ENCODE measurements at regions not wholly inside any gene's neighbourhood (a gene's known extent, or its start where the extent isn't known, plus 50 kb on each side); places are given as distances from the start of the nearest gene placed in this dataset.

DNA sequence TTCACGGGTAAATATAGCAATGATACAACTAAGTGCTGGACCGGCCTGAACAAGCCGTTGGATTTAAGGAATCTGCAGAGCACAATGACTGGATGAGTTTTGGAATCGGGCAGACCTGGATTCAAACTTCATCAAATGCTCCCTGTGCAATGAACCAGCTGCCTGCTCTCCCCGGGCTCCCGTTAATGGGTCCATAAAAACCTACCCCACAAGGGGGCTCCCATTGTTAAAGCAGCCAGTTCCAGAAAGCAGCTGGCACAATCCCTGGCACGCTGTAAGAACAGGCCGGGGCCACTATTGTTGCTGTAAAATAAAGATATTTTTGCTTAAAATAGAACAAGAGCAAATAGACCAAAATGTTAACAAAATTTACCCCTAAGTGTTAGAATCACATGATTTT lies 131.9 kb downstream of the C16orf95 start:
- TF ChIP-seq, protein P1, sequence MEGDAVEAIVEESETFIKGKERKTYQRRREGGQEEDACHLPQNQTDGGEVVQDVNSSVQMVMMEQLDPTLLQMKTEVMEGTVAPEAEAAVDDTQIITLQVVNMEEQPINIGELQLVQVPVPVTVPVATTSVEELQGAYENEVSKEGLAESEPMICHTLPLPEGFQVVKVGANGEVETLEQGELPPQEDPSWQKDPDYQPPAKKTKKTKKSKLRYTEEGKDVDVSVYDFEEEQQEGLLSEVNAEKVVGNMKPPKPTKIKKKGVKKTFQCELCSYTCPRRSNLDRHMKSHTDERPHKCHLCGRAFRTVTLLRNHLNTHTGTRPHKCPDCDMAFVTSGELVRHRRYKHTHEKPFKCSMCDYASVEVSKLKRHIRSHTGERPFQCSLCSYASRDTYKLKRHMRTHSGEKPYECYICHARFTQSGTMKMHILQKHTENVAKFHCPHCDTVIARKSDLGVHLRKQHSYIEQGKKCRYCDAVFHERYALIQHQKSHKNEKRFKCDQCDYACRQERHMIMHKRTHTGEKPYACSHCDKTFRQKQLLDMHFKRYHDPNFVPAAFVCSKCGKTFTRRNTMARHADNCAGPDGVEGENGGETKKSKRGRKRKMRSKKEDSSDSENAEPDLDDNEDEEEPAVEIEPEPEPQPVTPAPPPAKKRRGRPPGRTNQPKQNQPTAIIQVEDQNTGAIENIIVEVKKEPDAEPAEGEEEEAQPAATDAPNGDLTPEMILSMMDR (conservative IDR thresholded peaks at IDR 0.05; ENCODE audit: low read depth, low read length) = peak; percentile 34

DNA sequence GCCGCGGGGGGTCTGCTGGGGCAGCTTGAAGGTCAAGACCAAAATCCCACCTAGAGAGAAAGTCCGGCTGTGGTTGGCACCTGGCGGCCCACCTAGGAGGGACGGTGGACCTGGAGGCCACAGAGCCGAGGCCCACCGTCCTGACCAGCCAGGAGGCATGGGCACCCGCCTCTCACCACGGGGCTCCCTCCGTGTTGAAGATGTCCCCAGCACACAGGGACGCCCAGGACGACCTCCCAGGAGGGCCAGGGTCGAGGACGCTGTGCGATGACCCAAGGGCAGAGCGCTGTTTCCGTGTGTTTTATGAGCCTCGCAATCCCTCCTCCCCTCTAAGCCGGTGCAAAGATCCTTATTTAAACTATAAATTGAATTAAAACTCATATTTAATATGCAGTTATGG lies 131.2 kb downstream of the C16orf95 start:
- TF ChIP-seq, protein P1 (conservative IDR thresholded peaks at IDR 0.05; ENCODE audit: low read depth, low read length) = no peak
- no peak for DNase-seq (ENCODE audit: low read depth)
- H3K4me3 ChIP-seq (ENCODE audit: low read depth, low read length) = no peak overlapping the region

More for the DNA sequence above, 131.9 kb downstream of the C16orf95 start:
- no peak for DNase-seq (ENCODE audit: low read depth)
- no peak overlapping the region for H3K4me3 ChIP-seq (ENCODE audit: low read depth, low read length)

DNA sequence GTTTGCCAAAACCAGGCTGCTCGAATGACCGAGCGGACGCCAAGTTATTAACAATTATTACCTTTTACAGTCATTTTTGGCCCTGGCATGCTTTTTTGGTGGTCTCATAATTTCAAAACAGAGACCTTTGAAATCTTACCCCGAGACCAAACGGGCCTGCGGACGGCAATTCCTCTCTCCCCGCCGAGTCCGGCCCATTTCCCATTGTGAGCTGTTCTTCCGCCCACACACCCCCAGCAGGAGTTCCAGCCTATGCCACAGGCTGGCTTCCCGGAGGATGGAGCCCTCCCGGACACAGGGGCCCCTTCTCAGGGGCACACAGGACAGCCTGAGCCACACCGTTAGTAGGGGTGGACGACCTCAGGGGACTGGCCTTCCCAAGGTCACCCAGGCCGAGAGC lies 130.7 kb downstream of the C16orf95 start:
- TF ChIP-seq, protein P1 (conservative IDR thresholded peaks at IDR 0.05; ENCODE audit: low read depth, low read length) = no peak
- peak; percentile 61 for DNase-seq (ENCODE audit: low read depth)
- no peak overlapping the region for H3K4me3 ChIP-seq (ENCODE audit: low read depth, low read length)

- DNase-seq (ENCODE audit: low read depth) = no peak
- TF ChIP-seq, protein P1 (conservative IDR thresholded peaks at IDR 0.05; ENCODE audit: low read depth, low read length) = no peak
- no peak overlapping the region for H3K4me3 ChIP-seq (ENCODE audit: low read depth, low read length)
Measured at GRCh38 chr16:87186876-87187533, 130.2 kb downstream of the C16orf95 start.

DNA sequence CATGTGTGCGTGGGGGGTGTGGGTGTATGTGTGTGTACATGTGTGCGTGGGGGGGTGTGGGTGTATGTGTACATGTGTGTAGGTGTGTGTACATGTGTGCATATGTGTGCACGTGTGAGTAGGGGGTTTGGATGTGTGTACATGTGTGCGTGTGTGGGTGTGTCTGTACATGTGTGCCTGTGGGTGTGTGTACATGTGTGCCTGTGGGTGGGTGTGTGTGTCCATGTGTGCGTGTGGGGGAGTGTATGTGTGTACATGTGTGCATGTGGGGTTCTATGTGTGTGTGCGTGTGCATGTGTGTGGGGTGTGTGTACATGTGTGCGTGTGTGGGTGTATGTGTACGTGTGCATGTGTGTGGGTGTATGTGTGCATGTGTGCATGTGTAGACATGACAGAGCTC lies 129.1 kb downstream of the C16orf95 start:
- H3K4me3 ChIP-seq (ENCODE audit: low read depth, low read length) = no peak overlapping the region
- TF ChIP-seq, protein P1 (conservative IDR thresholded peaks at IDR 0.05; ENCODE audit: low read depth, low read length) = no peak
- no peak for DNase-seq (ENCODE audit: low read depth)

GRCh38 chr16:87189426-87189825 lies 127.8 kb downstream of the C16orf95 start:
- no peak overlapping the region for H3K4me3 ChIP-seq (ENCODE audit: low read depth, low read length)
- TF ChIP-seq, protein P1 (conservative IDR thresholded peaks at IDR 0.05; ENCODE audit: low read depth, low read length) = no peak
- DNase-seq (ENCODE audit: low read depth) = no peak
